ENCODE measurements at regions not wholly inside any gene's neighbourhood (a gene's known extent, or its start where the extent isn't known, plus 50 kb on each side); places are given as distances from the start of the nearest gene placed in this dataset.

DNA sequence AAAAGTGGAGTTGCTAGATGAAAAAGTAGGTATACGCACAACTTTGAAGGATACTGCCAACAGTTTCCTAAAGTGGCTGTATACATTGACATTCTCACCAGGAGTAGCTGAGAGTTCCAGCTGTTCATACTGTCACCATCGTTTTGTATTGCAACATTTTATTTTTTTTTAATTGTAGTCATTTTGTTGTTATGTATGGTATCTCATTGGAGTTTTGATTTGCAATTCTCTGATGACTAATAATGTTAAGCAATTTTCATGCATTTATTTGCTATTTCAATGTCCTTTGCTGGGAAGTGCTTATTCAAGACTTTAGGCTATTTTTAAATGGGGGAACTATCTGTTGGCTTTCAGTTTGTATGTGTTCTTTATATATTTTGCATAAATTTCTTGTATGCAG, 185.1 kb upstream of the TGFBR2 start:
- H4K5ac ChIP-seq (ENCODE audit: low read depth, low read length): no peak overlapping the region
- H3K9me1 ChIP-seq (ENCODE audit: insufficient read depth, low read length): no peaks in the 10 kb centered on the region
- POLR2A ChIA-PET (ENCODE audit: unreplicated experiment): no interaction called here
- no peaks in the 10 kb centered on the region for H4K20me1 ChIP-seq (ENCODE audit: insufficient read depth, low read length)
- H4K91ac ChIP-seq (ENCODE audit: insufficient read depth, low read depth, low read length): no peak overlapping the region
- no peak overlapping the region for H2AK5ac ChIP-seq (ENCODE audit: low read depth, low read length)
- H3K27ac ChIP-seq (ENCODE audit: insufficient read depth, low read length): no peak overlapping the region
- ATAC-seq (ENCODE audit: low read depth): peak; percentile 73
- H3K14ac ChIP-seq (replicated peaks; ENCODE audit: low read depth, low read length): no peak overlapping the region
- no CpG with 5 or more reads among the region's 2 CpGs for WGBS, 2 experiments (ENCODE audit: extremely low coverage in 2 of 2, insufficient read length in 1 of 2)
- TF ChIP-seq RFX5 (IDR thresholded peaks at IDR 0.05; ENCODE audit: low read depth, low read length) (no peak), CEBPB (IDR thresholded peaks at IDR 0.05; ENCODE audit: low read depth, low read length) (peak; percentile 97), FOS (IDR thresholded peaks at IDR 0.05; ENCODE audit: low read depth, low read length) (peak; percentile 67; the same call in 1 of the 2 replicates), MXI1 (IDR thresholded peaks at IDR 0.05; ENCODE audit: borderline replicate concordance, low read depth, low read length) (no peak), RAD21 (IDR thresholded peaks at IDR 0.05; ENCODE audit: low read length) (no peak), MAFK (IDR thresholded peaks at IDR 0.05; ENCODE audit: low read depth, low read length) (peak; percentile 16; the same call in 1 of the 2 replicates)
- no peak overlapping the region for H3K4me3 ChIP-seq (ENCODE audit: insufficient read depth, low read depth, low read length)
- H3K9ac ChIP-seq (ENCODE audit: low read depth, low read length): no peak overlapping the region
- no peaks in the 10 kb centered on the region for H3K27me3 ChIP-seq (ENCODE audit: control insufficient read depth, insufficient read depth, low read length)
- no peak overlapping the region for H3K4me2 ChIP-seq (ENCODE audit: low read depth, low read length)
- no peaks in the 10 kb centered on the region for H3K9me3 ChIP-seq (ENCODE audit: control insufficient read depth, insufficient read depth, low read length)
- no peak overlapping the region for H4K8ac ChIP-seq (ENCODE audit: low read depth in 2 of 2, low read length in 2 of 2)
- H3K79me1 ChIP-seq (ENCODE audit: low read depth in 1 of 2, low read length in 2 of 2): no peaks in the 10 kb centered on the region
- H3K4me1 ChIP-seq (ENCODE audit: control insufficient read depth, insufficient read depth, low read length): peaks cover 6% of the 10 kb centered on the region
- H2BK15ac ChIP-seq (ENCODE audit: low read depth, low read length): no peak overlapping the region
- H2AK9ac ChIP-seq (replicated peaks; ENCODE audit: low read depth, low read length, poor library complexity): no peak overlapping the region
- CTCF ChIA-PET: interaction anchor here (0.9 kb wide), 1 partner anchor 54 kb away, joined by 4 read pairs; no protein-coding TSS in a partner anchor
- H3K36me3 ChIP-seq (ENCODE audit: control insufficient read depth, insufficient read depth, low read length): no peaks in the 10 kb centered on the region
- H3K4ac ChIP-seq (ENCODE audit: low read depth, low read length): no peak overlapping the region
- no peak overlapping the region for H2AFZ ChIP-seq (replicated peaks; ENCODE audit: low read length, poor library complexity)
- no peak overlapping the region for H2BK20ac ChIP-seq (ENCODE audit: low read depth, low read length)
- in situ Hi-C loops (cut with MboI; ENCODE audit: low sequenced_read_pairs): no loop called here
- no peak overlapping the region for H3K23ac ChIP-seq (ENCODE audit: low read depth, low read length)
- no peak overlapping the region for H3K18ac ChIP-seq (ENCODE audit: low read depth, low read length)
- no peak overlapping the region for H2BK120ac ChIP-seq (ENCODE audit: low read depth, low read length)
- BruUV-seq (replicated peaks): no TSS peak
- H3K56ac ChIP-seq (ENCODE audit: extremely low read depth, insufficient read depth, low read length): no peak overlapping the region
- dilution Hi-C loops (cut with HindIII; ENCODE audit: low sequenced_read_pairs, unreplicated experiment): no loop called here
- intact Hi-C loops (cut with micrococcal nuclease): loop anchor here (5.0 kb wide), 1 partner anchor 186 kb away; the partner anchor contains the start of gene TGFBR2
- peak; percentile 84 for DNase-seq
- no peak overlapping the region for H2BK5ac ChIP-seq (ENCODE audit: low read depth, low read length, poor library complexity, severe bottlenecking)

Measured in IMR-90 (cell line).